HG02610 (cell line): ENCODE measurements at regions not wholly inside any gene's neighbourhood (a gene's known extent, or its start where the extent isn't known, plus 50 kb on each side); places are given as distances from the start of the nearest gene placed in this dataset.

Source experiments
- ATAC-seq: cut with Tn5 transposase; IDR thresholded peaks from one replicate; pipeline ENCODE4 v1.9.1; 2021; ENCODE audit warnings: mild to moderate bottlenecking, moderate library complexity; ENCODE audit not compliant: unreplicated experiment

- ATAC-seq = no peak
Observed at GRCh38 chr1:219801156-219801820, 127.1 kb downstream of the SLC30A10 start.

DNA sequence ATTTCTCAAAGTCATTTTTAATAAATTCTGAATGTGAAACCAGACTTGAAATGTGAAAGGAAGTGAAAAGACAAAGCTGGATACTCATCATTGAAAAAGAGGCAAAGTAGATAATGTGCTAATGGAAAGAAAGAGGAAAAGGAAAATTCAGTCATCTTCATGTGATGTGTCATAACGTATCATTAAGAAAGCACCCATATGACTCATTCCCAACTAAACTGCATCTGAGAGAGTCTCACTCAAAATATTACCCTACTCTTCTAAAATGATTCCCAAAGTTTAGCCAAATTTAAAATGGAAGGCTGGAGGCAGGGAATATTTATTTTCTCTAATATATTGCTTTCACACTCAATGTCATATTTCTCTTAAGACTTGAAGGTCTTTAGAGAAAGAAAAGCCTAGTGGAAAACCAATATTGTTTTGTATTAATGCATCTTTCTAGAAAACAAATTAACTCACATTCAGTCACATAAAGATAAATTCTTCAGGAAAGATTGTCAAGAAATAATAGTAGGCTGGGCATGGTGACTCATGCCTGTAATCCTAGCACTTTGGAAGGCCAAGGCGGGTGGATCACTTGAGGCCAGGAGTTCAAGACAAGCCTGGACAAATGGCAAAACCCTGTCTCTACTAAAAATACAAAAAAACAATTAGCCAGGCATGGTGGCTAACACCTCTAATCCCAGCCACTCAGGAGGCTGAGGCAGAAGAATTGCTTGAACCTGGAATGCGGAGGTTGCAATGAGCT is 129.9 kb downstream of the SLC30A10 start:
- ATAC-seq = peak; percentile 63

DNA sequence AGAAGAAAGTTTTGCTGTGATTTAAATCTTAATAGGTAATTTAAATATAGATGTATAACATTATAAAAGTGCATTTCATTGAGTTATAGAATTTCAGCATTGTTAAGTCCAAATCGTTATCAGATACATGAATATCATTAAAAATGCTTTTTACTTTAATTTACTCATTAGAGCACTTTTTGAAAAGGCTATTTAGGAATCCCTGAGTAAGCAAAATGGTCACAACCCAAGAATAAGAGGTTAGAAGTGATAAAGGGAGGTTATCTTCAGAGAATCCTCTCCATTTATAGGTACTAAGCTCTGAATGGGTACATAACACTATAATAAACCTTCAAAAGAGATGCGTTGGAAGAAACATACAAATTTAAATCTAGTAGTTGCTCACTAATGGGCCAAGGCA is 130.7 kb downstream of the SLC30A10 start:
- no peak for ATAC-seq

DNA sequence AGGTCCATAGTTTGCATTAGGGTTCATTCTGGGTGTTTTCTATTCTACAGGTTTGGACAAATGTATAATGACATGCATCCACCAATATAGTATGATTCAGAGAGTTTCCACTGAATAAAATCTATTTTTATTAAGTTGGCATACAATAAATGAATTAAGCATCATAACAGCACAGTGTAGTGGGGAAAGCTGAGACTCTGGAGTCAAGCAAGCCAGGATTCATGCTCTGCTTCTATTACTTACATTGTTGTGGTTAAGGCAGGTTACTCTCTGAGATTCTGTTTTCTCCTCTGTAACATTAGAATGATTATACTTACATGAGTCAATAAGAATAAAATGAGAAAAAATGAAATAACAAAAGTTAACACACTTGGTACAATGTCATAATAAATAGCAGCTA is 131.3 kb downstream of the SLC30A10 start:
- no peak for ATAC-seq

GRCh38 chr1:219795363-219795917 is 132.9 kb downstream of the SLC30A10 start:
- no peak for ATAC-seq

DNA sequence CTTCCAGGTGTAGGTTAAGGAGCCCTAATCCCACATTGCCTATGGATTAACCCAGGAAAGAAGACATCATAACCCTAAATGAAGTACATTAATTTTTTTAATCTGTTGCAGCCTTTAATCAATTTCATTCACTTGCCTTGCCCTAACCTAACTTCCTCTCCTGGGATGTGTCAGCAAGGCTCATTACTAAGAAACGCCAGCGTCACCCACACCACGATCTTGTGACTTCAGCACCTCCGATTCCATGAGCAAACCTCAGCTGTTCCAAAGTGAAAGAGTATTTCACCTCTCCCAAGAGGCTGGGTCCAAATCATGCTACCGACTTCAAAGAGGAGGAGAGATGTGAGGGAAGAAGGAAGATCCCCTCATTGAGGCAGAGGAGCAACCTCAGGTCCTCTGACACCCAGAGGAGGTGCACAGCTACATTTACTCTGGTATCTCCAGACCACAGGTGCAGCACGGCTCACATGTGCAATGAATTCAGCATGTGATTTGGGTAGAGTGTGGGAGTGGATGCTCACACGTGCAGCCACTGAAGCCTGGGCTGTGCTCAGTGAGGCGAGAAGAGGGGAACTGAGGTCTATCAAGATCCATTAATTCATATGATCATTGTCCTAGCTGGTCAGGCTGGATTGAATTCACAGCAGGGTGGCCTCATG is 134.1 kb downstream of the SLC30A10 start:
- ATAC-seq = peak; percentile 75

DNA sequence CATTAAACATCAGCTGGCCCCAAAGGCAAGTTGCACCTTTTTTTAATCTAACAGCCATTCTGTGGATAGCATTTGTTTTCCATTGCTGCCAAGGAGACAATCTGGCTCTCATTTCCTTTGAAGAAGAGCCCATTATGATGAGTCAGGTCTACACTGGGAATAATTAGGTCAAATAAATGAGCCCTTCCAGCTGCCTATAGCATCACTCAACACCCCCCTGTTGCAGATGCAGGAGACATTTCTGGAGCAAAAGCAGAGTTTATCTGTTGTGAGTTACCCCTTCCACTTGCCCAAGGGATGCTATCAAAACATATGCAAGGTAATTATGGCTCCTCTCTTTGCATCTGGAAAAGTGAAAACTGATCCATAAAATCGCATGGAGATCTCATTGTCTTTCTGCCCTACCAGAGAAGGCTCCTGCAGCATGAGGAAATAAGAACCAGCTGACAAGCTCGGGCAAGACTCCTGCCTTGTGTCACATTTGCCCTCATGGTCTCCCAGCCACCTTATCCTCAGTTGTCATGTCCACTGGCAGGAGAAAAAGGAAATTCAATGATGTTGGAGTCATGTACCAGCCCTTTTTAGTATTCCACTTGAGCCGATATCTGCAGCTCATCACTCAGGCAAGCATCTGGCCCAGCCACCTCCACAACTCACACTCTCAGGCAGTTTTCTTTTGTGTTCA is 135.9 kb downstream of the SLC30A10 start:
- ATAC-seq = no peak

GRCh38 chr1:219791766-219792165 is 136.6 kb downstream of the SLC30A10 start:
- ATAC-seq = no peak

DNA sequence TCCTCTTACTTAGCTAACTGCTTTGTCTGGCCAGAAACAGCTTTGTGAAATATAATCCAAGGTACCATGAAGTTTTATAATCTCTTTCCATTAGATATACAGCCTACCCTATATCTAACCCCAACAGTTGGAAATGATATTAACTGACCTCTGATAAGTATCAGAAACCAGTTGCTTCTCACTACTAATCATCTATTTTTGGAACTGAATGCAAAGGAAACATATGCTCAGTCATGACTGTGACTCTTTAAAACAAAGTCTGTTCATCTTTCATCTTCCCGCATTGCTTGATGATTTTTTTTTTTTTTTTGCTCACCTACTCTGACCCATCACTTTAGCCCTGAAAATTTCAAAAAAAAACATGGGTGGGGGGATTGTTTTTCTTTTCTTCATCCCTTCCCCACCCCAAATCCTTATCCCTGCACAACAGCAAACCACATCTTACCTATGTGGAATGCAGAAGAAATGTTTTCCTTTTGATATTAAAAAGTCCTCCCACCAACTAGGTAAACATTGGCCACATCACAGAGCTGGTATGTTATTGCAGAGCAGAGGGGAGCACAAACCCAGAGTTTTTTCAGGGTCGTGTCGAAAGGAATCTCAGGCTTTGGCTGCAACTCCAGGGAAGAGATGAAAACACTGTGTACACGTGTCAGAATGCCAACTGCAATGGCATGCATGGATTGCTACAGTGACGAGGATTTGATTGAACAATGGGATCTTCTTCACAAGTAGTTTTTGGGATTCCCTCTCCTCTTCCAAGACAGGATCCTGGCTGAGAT is 137.3 kb downstream of the SLC30A10 start:
- ATAC-seq = no peak

DNA sequence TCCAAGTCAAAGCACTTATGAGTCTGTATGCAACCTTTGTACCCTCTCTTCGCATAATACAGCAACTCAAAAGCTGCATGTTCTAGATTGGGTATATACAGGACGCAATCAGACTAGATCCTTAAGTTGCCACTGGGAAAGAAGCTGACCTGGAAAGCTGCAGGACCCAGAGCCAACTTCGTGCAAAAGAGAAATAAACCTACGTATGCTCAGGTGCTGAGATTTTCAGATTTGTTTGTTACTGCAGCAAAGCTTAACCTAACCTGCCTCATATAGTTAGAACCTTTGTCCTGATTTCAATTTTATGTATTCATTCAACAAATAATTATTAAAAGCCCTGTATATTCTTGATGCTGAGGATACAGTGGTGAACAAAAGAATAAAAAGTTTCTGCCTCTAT is 139.7 kb downstream of the SLC30A10 start:
- no peak for ATAC-seq

DNA sequence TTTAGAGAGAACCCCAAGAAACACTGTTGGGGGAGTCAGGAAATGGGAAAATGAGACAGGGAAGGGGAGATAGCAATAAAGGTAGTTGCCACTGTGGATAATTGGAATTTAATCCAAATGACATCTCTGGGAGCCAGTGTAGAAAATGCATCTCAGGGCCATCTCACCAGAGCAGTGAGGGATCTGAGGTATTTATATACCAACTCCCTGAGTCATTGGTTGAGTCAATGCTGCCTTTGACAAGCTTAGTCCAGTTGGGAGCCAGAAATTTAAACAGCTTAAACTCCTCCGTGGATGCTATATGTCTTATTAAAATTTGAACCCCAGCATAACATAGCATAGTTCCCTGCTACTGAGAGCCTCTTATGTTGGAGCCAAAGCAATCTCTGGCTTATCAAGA is 140.3 kb downstream of the SLC30A10 start:
- no peak for ATAC-seq

DNA sequence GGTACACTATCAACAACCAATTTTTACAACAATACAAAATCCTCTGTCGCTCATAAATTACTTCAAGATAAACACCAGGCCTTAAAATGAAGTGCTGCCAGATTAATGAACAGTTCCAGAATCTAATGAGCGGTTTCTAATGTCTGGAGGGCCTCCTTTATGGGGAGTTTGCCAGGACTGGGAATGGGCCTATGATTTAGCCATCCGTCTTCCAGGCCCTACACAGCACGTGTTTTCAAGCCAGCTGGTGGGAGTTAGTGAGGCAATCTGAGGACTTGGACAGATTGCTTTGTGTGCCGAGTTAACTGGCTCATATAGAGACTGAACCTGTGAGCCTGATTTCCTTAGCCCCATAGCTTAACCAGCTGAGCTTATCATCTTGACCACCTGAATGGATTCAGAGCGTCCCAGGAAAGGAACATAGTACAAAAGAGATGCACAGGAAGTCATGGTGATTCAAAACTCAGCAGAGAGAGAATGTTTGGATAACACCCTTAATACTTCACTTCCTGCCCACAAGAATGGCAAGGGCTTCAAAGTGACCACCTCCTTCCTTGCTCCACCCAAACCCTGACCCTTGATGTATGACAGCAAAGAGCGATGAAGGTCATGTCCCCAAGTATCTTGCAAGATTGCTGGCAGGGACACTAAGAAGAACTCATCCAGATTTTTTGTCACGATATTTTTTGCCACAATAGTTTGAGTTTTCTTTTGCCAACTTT is 143.5 kb downstream of the SLC30A10 start:
- ATAC-seq = no peak

- ATAC-seq = no peak
Observed at GRCh38 chr1:219783605-219784235, 144.6 kb downstream of the SLC30A10 start.

DNA sequence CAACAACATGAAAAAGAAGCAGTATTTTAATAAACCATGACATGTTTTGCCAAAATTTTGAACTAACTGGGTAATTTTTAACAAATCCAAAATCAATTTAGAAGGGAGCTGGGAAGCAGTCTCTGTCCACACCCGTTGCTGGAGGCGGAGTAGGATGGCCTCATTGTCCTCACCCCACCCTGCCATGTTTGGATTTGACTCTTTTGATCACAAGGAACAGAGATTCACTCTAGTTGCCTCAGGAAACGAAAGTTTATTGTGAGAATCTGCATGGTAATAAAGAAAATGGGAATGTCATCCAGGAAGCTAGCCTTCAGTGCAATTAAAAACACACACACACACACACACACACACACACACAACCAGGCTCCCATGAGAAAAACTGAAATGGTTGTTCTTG is 145.4 kb downstream of the SLC30A10 start:
- no peak for ATAC-seq

DNA sequence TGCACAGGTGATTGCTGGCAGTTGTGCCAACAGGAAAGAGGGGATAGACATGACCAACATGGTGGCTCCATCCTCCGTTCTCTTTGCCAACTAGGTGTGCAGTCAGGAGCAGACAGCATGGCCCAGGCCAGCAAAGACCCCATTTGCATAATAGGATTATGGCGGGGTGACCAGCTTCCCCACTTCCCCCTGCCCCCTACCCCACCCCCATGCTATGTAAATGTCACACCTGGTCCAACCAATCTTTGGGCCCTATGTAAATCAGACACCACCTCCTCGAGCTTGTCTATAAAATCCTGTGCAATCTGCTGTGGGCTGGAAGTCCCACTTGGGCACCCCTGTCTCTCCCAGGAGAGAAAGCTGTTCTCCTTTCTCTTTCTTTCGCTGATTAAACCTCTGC is 146.0 kb downstream of the SLC30A10 start:
- ATAC-seq = no peak

GRCh38 chr1:219781491-219781890 is 146.9 kb downstream of the SLC30A10 start:
- ATAC-seq = no peak

GRCh38 chr1:219778793-219779369 is 149.5 kb downstream of the SLC30A10 start:
- ATAC-seq = no peak

- no peak for ATAC-seq
Observed at GRCh38 chr1:219778110-219778509, 150.2 kb downstream of the SLC30A10 start.

DNA sequence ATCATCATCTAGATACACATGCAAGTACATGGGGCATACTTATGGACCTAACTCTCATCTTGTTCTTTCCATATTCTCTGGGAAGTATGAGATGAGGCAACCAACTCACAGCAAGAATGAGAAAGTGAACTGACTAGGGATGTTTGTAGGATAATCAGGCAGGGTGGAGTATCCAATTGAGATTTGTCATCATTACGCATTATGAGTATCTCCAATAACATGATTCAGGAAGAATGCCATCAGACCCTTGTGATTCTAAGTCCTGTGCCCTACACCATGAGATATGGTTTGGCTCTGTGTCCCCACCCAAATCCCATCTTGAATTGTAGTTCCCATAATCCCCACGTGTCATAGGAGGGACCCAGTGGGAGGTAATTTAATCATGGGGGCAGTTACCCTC is 154.0 kb downstream of the SLC30A10 start:
- no peak for ATAC-seq
